Skin of body (tissue), 1 donor: ENCODE measurements at regions not wholly inside any gene's neighbourhood (a gene's known extent, or its start where the extent isn't known, plus 50 kb on each side); places are given as distances from the start of the nearest gene placed in this dataset.

Source experiments
- DNase-seq: peaks from one replicate; lab custom pipeline; 2025; lab: John Stamatoyannopoulos, UW

DNA sequence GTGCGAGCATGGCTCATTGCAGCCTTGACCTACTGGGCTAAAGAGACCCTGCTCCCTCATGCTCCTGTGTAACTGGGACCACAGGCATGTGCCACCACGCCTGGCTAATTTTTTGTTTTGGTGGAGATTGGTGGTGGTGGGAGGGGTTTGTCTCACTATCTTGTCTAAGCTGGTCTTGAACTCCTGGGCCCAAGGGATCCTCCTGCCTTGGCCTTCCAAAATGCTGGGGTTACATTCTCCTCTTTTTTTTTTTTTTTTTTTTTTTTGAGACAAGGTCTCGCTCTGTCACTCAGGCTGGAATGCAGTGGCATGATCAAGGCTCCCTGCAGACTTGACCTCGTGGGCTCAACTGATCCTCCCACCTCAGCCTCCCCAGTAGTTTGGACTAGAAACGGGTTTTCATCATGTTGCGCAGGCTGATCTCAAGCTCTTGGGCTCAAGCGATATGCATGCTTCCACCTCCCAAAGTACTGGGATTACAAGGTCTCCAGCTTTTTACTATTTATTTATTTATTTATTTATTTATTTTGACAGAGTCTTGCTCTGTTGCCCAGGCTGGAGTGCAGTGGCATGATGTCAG lies 238.3 kb downstream of the MYCN start:
- DNase-seq = no peak

DNA sequence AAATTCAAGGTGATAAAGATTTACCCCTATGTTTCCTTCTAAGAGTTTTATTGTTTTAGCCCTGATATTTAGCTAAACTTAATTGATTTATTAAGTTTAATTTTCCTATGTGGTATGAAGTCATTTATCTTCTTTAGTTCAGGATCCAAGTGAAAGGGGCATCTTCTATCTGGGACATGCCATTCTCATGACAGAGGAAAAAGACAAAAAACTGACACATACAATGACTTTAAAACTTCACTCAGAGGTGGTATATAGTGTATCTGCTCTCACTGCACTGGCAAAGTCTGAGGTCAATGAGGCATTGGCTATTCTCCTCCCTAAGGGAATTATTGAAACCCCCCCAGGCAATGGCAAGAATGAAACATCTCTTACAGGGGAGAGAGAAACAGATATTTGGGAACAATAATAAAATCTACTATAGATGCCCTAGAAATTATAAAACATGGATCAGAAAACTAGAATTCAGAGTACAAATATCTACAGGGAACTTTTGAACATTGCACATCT lies 237.4 kb downstream of the MYCN start:
- no peak for DNase-seq

DNA sequence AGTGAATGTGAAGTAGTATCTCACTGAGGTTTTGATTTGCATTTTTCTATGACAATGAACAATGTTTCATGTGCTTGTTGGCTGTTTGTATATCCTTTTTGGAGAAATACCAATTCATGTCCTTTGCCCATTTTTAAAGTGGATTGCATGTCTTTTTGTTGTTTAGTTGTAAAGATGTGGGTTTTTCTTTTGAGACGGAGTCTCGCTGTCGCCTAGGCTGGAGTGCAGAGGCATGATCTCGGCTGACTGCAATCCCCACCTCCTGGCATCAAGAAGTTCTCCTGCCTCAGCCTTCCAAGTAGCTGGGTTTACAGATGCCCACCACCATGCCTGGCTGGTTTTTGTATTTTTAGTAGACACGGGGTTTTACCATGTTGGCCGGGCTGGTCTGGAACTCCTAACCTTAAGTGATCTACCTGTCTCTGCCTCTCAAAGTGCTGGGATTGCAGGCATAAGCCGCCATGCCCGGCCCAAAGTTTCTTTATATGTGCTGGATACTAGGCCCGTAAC lies 236.7 kb downstream of the MYCN start:
- no peak for DNase-seq

DNA sequence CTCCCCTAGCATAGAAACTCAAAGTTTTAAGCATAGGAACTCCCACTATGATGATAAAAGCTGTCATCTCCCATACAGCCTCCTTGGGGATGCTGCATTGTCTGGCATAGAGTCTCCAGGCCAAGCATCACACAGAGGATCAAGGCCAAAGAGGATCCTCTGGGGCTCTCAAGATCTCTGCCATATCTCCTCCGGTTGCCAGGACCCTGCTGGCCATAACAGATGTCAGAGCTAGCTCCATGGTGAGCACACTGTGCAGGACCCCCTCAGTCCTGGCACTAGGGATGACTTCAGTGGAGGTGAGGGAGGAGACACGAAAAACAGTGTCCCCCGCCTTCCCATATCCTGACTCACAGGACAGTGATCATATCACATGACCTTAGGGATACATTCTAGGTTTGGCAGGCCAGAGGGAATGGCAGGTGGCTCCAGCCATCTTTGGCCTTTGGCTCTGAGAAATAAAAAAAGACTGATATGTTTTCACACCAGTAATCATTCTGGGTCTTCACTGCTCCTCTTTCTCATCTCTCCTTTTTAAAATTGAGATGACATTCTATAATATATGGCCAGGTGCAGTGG lies 235.0 kb downstream of the MYCN start:
- no peak for DNase-seq

DNA sequence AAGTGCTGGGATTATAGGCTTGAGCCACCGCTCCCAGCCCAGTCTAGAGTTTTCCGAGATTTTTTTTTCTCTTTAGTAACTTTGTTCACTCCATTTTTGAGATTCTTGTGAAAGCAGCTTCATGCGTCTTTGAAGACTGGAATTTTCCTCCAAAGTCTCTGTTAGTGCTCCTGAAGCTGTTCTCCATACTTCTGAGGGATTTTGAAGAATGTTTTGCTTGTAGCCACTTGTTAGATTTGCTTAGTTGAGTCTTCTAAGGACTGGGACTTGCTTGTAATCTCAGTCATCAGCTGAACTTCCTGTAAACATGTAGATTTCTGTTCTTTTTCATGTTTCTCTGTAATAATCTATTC lies 234.3 kb downstream of the MYCN start:
- no peak for DNase-seq

DNA sequence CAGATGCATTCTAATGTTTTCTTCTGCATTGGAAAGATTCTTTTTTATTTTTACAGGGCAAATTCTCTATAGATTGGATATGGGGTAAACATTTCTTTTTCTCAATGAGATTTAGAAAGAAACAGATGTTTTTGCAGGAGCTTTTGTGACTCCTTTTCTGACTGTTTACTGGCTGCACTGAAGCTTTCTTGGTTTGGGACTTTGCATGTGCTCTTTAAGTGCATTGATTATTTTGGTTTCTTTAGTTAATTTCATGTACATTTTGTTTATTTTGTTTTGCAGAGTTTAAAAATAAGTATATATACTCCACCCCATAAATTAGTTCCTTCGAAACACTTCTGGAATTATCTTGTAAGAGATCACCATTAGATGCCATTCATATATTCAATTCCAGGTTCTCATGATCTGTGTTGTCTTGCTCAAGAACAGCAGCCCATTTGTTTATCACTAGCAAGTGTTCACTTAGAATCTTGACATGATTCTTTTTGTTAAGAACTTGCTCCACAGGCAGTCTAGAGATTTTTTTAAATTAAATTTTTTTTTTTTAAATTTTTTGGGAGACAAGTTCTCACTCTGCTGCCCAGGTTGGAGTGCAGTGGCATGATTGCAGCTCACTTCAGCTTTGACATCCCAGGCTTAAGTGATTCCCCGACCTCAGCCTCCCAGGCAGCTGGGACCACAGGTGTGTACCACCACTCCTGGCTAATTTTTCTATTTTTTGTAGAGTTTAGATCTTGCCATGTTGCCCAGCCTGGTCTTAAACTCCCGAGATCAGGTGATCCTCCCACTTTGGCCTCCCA lies 233.7 kb downstream of the MYCN start:
- DNase-seq = no peak

DNA sequence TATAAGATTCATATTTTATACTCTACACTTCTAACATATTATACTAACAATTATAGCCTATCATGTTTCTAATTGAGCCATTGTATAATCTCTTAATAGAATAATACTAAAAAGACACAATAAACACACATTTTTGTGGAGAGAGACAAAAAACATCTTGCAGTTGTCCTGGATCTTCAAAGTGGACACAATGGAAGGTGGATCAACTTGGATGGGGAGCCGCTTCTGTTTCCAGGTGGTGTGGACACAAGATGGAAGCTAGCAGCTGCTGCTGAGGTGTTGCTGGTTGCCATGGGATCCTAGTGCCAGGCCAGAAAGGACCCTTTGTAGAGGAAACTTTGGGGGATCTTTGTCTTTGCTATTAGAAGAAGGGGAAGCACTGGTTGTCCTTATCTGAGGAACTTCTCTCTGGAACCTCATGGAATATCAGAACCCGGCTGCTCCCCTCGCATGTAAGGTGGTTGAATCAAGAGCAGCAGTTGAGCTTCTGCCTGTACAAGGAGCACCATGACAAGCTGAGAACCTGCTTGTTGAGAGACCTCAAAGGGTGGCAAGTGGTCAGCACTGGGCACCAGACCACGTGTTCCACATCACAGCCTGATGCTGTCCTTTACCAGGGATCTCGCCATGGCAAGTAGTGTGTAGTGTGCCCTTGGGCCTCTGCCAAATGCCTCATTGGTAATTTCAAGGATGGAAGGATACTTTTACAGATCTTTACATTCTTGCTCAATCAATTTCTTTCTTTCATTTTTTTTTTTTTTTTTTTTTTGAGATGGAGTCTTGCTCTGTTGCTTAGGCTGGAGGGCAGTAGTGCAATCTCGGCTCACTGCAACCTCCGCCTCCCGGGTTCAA lies 232.2 kb downstream of the MYCN start:
- DNase-seq = no peak

DNA sequence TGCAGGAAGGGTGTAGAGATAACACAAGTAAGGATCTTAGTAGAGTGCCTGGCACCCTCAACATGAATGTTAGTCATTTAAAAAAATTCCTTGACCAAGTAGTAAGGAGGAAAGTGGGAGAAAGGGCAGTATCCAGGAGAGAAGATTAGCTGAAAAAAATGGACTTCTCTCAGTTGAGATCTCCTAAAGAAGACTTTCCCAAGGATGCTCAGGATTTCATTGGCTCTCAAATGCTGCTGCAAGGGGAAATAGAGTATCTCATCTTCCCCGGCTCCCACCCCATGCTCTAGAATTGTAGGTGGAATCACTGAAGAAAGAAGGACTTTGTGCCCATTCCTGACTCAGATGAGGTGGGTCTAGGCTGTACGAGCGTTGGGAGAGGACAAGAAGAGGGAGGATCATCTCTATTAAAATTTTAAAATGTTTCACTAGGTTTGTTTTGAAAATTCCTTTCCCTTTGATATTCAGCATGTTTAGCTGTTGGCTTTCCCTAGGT lies 231.1 kb downstream of the MYCN start:
- DNase-seq = no peak

DNA sequence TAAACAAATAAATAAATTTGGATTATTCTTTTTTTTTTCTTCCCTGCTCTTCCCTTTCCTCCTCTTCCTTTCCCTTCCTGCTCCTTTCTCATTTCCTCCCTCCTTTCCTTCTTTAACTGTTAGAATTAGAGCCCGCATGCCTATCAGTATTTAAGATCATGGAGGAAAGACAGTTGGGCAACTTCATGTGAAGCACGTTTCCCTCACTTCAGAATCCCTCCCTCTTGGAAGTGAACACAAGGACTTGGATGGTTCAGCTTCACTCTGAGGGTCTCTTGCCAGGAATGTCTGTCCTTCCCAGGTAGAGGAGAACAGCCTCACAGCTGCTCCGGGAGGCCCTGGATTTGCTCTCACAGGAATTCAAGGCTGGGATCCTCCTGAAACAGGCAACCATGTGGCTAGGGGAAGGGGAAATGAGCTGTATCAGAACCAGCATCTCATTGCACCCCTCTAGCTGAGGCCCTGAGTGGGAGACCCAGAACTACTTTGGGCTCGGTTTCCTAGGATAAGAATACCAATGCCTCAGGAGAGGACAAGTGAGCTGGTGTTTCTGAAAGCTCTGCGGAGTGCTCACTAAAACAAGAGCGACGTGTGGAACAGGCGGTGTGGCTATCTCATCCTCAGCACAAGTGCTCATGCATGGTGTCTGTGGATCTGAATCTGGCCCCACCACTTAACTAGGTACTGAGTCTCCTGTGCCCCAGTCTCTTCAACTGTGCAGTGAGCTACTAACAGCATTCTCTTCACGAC lies 230.5 kb downstream of the MYCN start:
- no peak for DNase-seq

DNA sequence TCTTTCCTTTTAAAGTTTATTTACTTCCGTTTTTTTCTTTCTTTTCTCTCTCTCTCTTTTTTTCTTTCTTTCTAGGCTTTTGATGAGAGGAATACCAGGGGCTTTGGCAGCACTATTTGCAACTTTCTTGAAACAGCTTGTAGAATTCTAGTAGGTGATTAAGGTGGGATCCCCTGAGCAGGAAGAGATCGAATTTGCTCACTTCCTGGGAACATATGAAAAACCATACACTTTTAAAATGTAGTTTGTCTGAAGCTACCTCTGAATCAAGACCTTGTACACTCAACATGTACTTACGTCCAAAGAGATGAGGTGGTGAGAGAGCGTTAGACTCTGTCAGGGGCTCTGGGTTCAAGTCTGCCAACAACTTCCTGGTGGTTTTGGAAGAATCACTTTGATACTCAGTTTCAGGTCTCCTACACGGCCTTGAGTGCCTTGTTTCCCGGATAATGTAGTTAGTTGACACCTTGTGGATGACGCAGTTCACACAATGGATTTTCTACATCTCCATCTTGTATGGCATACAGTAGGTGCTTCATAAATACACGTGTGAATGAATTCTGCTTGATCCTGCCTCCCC lies 229.1 kb downstream of the MYCN start:
- no peak for DNase-seq

DNA sequence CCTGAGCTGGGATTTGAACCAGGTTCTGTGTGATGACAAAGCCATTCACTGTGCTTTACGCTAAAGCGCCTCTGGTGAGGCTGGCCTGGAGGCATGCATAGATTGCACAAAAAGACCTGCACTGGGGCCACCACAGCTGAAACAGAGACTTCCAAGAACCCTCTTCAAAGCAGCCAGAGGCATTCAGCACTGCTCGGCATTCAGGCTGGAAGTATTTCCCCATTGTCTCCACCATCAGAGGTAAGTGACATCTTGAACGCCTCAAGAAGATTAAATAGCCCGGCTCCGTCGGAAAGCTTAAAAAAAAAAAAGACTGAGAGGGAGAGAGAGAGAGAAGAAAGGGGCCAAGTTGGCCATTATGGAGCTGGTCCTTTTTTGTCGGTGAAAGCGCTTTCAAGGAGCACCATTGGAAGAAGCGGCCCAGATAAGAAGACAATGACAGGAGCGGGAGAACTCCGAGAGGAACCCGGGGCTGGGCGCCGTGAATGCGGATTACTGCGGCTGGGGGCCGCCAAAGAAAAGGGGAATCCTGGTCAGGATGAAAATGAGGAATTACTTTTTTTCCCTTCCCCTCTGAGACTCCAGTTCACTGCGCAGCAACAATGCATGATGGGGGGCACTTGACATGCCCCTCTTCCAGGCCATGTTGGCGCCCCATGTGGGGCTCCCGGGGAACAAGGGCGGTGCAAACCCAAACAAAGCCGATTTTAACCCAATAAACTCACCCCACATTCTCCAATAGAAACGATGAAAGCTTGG lies 228.3 kb downstream of the MYCN start:
- no peak for DNase-seq

DNA sequence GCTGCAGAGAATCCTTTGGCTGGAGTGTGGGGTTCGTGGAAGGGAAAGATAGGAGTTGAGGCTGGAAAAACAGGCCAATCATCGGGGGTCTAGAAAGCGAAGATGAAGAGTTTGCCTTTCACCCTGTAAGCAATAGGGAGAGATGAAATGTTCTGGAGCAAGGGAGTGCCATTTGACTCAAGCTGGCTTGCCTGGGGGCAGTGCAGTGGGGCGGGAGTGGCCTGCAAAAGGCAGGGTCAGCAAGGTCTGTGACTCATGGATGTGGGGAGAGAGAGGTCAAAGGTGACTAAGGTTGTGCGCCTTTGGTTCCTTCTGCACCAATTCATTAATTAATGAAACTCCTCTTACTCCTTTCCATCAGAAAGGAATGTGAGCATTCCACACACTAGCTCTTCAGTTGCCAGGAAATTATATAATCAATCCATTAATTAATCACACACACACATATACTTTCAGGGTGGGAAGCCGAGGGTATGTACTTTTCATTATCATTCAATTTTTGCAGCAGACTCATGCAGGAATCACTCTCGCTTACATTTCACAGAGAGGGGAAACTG lies 227.6 kb downstream of the MYCN start:
- DNase-seq = no peak

DNA sequence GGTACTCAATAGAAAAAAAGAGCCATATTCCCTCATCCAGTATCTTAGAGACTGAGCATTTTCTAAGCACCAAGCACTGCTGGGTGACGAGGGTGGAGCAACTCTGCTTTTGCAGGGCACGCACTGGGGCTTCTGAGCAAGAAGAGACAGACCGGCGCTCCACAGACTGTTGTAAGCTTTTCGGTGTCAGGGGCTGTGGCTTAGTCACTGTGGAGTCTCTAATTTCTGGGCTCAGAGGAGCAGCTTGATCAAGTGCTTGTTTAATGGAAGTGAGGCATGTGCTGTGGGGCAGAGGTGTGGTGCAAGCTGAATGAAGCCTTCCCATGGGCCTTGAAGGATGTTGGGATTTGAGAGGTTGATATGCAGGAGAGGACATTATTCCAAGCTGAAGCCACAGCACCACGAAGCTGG lies 227.1 kb downstream of the MYCN start:
- no peak for DNase-seq

DNA sequence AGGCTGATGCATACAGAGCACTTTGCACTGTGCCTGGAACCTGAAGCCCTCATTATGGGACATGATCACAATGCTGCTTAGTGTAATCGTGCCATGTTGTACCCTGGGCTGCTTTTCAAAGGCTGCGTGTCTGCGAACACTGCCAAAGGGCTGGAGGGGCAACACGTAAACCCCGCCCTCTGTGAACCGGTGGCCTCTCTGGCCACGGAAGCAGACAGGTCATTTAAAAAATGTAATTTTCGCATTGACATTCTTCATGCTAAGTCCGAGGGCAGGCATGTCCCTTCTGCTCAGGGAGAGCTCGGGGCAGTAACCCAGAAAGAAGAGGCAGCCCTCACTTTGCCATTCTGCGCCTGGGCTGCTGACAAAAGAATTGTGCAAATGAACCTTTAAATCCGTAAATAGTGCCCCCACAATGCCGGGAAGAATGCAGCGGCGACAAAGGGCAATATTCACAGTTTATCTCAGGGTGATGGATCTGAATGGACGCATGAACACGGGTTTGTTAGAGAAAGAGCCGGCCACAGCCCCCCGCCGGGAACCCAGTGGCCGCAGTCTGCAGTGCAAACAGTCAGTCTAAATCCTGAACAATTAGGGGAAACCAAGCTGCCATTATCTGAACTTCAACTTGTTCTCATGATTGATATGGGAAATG lies 226.1 kb downstream of the MYCN start:
- no peak for DNase-seq

DNA sequence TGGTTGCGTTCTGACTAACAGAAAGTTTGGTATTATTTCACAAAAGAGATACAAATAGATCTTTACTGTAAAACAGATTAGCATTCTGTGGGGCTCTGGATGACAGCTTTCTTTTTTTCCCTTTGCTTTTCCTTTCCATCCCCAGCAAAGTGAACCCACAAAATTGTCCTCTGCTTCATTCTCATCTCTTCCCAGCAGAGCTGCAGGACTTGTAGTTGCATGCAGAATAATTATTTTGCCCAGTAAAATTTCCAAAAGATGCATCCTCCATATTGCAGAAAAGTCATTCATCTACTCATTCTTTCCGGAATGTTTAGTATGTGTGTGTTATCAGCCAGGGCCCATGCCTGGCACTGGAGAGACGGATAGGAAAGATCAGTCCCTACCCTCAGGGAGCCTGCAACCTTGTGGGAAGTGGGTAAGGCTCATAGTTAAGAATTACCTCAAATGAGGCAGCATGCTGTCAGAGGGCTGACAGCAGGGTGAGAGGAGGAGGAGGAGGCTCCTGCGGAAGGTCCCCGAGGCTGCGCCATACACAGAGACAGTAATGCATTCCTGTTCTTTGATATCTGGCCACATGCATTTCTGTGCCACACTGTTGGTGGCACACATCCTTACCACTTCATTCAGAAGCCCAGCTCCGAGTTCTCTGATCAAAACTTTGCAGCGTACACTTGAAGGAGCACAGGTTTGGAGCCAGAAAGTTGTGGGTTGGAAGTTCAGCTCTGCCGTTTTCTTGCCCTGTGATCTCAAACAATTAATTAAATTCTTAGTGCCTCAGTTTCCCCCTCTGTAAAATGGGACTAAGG lies 225.4 kb downstream of the MYCN start:
- no peak for DNase-seq

DNA sequence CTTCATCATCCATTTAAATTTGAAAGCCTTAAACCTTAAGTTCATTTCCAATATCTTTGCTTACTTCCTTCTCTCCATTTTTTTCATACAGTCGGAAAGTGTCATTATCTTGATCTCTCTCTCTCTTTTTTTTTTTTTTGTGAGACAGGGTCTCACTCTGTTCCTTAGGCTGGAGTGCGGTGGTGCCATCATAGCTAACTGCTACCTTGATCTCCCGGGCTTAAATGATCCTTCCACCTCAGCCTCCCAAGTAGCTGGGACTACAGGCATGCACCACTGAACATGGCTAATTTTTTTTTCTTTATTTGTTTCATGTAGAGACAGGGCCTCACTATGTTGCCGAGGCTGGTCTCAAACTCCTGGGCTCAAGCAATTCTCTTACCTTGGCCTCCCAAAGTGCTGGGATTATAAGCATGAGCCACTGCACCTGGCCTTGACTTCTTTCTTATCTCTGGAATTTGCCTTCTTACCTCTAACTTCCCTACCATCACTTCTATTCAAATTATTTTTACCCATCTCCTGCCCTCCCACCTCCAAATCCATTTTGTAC lies 222.2 kb downstream of the MYCN start:
- DNase-seq = no peak

DNA sequence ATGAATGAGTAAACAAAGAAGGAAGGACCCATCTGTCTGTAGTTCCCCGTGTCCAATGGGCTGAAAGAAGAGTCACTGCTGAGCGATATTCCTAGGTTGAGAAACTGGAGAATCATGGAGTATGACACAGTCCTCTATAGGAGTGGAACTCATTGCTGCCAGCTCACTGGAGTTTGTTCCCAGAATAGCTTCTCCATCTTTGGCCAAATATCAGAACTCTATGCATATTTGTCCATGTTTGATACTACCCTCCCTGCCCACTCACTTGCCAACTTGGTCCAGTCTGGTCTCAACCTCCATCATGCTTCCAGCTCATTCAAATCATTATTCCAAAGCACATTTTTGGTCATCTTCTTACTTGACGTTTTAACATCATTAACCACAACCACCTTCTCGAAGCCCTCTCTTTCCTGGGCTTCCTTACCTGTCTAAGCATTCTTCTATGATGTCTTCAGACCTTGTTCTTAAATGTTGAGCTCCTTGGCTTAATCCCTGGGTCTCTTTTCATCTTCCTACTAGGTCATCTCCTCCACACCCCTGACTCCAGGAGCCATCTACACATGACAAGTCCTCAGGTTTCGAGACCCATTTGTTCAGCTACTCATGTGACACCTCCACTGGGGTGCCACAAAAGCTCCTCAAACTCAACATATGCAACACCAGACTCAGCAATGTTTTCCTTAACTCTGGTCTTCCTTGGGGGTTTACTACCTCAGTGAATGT lies 221.6 kb downstream of the MYCN start:
- no peak for DNase-seq
